CD14-positive monocyte (primary cell): ENCODE measurements at regions not wholly inside any gene's neighbourhood (a gene's known extent, or its start where the extent isn't known, plus 50 kb on each side); places are given as distances from the start of the nearest gene placed in this dataset.

ENCODE experiments used
- DNase-seq, 3 donors: peaks; one replicate each; pipeline ENCODE4 v3.0.0-alpha.2; 2011 to 2022
- H2AFZ ChIP-seq: 2 replicates; pipeline ENCODE4 v1.6.0; 2012; ENCODE audit warnings: mild to moderate bottlenecking, low read depth, low read length, inconsistent platforms; ENCODE audit not compliant: insufficient read depth, poor library complexity, severe bottlenecking
- H3K27ac ChIP-seq, 2 donors: 1 replicate in 1 of 2; 2 replicates in 1 of 2; pipeline ENCODE4 v1.5.1; 2012 to 2013; ENCODE audit warnings: low read length in 2 of 2, control low read depth in 1 of 2, inconsistent platforms in 1 of 2, low read depth in 1 of 2, mild to moderate bottlenecking in 1 of 2
- H3K27me3 ChIP-seq, 2 donors: one replicate each; pipeline versions ENCODE4 v1.6.0 to v1.6.1; 2011 to 2013; ENCODE audit warnings: low read length in 2 of 2; ENCODE audit not compliant: control insufficient read depth in 2 of 2, insufficient read depth in 2 of 2
- H3K36me3 ChIP-seq, 2 donors: replicated peaks in 1 of 2; 1 replicate in 1 of 2; 2 replicates in 1 of 2; pipeline versions ENCODE4 v1.5.1 to v1.6.1; 2012 to 2013; ENCODE audit warnings: low read length in 2 of 2, control low read depth in 1 of 2, inconsistent platforms in 1 of 2, mild to moderate bottlenecking in 1 of 2; ENCODE audit not compliant: insufficient read depth in 2 of 2, control insufficient read depth in 1 of 2
- H3K4me1 ChIP-seq, 2 donors: 1 replicate in 1 of 2; 2 replicates in 1 of 2; pipeline versions ENCODE4 v1.5.1 to v1.6.1; 2012 to 2013; ENCODE audit warnings: low read length in 2 of 2, control low read depth in 1 of 2, inconsistent platforms in 1 of 2, mild to moderate bottlenecking in 1 of 2, moderate library complexity in 1 of 2; ENCODE audit not compliant: insufficient read depth in 2 of 2, control insufficient read depth in 1 of 2
- H3K4me2 ChIP-seq: replicated peaks from 2 replicates; pipeline ENCODE3; 2012; ENCODE audit warnings: low read length, moderate library complexity, mild to moderate bottlenecking; ENCODE audit not compliant: poor library complexity, severe bottlenecking; ENCODE audit errors: extremely low read depth
- H3K4me3 ChIP-seq, 3 experiments: fragments of 200-600 bp in 1 of 3; sonication (generic) in 1 of 3; replicated peaks in 1 of 3; 1 replicate in 2 of 3; 2 replicates in 1 of 3; pipeline ENCODE4 v1.5.1; 2011 to 2013; ENCODE audit warnings: low read length in 3 of 3, mild to moderate bottlenecking in 3 of 3, control low read depth in 2 of 3, low read depth in 2 of 3, inconsistent platforms in 1 of 3, moderate library complexity in 1 of 3
- H3K79me2 ChIP-seq: 2 replicates; pipeline ENCODE4 v1.6.0; 2012; ENCODE audit warnings: mild to moderate bottlenecking, control low read depth, inconsistent platforms, low read length, moderate library complexity; ENCODE audit not compliant: insufficient read depth
- H3K9ac ChIP-seq: 2 replicates; pipeline ENCODE4 v1.6.0; 2017; ENCODE audit warnings: low read length, mild to moderate bottlenecking; ENCODE audit not compliant: insufficient read depth, poor library complexity, severe bottlenecking
- H3K9me3 ChIP-seq, 2 donors: replicated peaks in 1 of 2; 1 replicate in 1 of 2; 2 replicates in 1 of 2; pipeline versions ENCODE4 v1.5.1 to v1.6.1; 2012 to 2013; ENCODE audit warnings: low read length in 2 of 2, control low read depth in 1 of 2; ENCODE audit not compliant: control insufficient read depth in 1 of 2, insufficient read depth in 1 of 2
- H4K20me1 ChIP-seq: 2 replicates; pipeline ENCODE4 v1.6.0; 2012; ENCODE audit warnings: mild to moderate bottlenecking, low read length, control low read depth, moderate library complexity; ENCODE audit not compliant: insufficient read depth
- H3K27ac Mint-ChIP-seq, 7 donors: one replicate each; pipeline ENCODE4 v1.8.0; 2020; ENCODE audit warnings: mild to moderate bottlenecking in 7 of 7, mixed read lengths in 7 of 7, moderate library complexity in 6 of 7, inconsistent platforms in 2 of 7
- H3K27me3 Mint-ChIP-seq, 3 donors: one replicate each; pipeline ENCODE4 v1.8.0; 2021 to 2022; ENCODE audit warnings: low read depth in 3 of 3, mild to moderate bottlenecking in 3 of 3, mixed read lengths in 3 of 3, moderate library complexity in 3 of 3, inconsistent platforms in 1 of 3
- H3K36me3 Mint-ChIP-seq, 2 donors: one replicate each; pipeline ENCODE4 v1.8.0; 2020; ENCODE audit warnings: mixed read lengths in 2 of 2, inconsistent platforms in 1 of 2, mild to moderate bottlenecking in 1 of 2
- H3K4me1 Mint-ChIP-seq: one replicate; pipeline ENCODE4 v1.8.0; 2020; ENCODE audit warnings: mild to moderate bottlenecking, mixed read lengths
- H3K4me3 Mint-ChIP-seq, 2 donors: one replicate each; pipeline ENCODE4 v1.8.0; 2020; ENCODE audit warnings: mild to moderate bottlenecking in 2 of 2, mixed read lengths in 2 of 2, moderate library complexity in 1 of 2
- H3K9me3 Mint-ChIP-seq, 7 donors: one replicate each; pipeline ENCODE4 v1.8.0; 2020 to 2022; ENCODE audit warnings: mixed read lengths in 7 of 7, mild to moderate bottlenecking in 6 of 7, moderate library complexity in 6 of 7, inconsistent platforms in 2 of 7
- CTCF ChIP-seq: fragments of 200-600 bp; IDR thresholded peaks from one replicate; pipeline ENCODE4 v1.8.0; 2022; ENCODE audit warnings: antibody characterized with exemption, mild to moderate bottlenecking
- WGBS: methylation state at CpG from one replicate; pipeline ENCODE4 v1.1.5; 2013; ENCODE audit warnings: missing lambda C conversion rate; ENCODE audit not compliant: insufficient coverage; 5-methylcytosine and 5-hydroxymethylcytosine counted together
- intact Hi-C, 2 donors: fragments of 100-400 bp; cut with micrococcal nuclease; formaldehyde crosslinking; loops; one replicate each; pipeline versions ENCODE4 v1.15.0 to v1.15.1; 2023

DNA sequence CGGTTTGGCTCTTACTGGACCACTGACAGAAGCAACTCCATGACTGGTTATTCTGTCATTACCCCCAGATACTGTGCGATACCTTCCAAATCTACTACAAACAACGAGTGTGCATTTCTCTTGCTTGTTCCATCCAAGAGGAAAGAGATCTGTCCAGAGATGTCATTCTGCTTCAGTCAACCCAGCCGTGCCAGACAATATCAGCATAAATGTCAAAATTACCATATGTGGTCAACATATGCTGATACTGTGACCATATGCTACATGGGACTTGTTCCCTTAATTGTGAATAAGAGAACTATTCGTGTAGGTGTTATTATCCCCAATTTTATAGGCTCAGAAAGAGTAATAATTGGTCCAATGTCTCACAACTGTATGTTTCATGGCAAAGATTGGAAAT lies 143.2 kb upstream of the PRSS1 start:
- H3K79me2 ChIP-seq = no peaks in the 10 kb centered on the region
- no peak overlapping the region for H3K27ac ChIP-seq
- no peaks in the 10 kb centered on the region for H3K27me3 ChIP-seq
- no peaks in the 10 kb centered on the region for H3K36me3 ChIP-seq
- 100% methylated on average over 2 of the region's 5 CpGs for WGBS
- Mint-ChIP-seq H3K27me3 (peaks cover 0 to 1% (median 0%) of the 10 kb centered on the region in 3 donors), H3K4me3 (no peak overlapping the region), H3K36me3 (no peaks in the 10 kb centered on the region), H3K9me3 (no peaks in the 10 kb centered on the region), H3K27ac (no peak overlapping the region), H3K4me1 (peaks cover 8% of the 10 kb centered on the region)
- DNase-seq = no peak
- no peaks in the 10 kb centered on the region for H4K20me1 ChIP-seq
- intact Hi-C loops = no loop called here
- H3K4me1 ChIP-seq = no peaks in the 10 kb centered on the region
- H3K4me2 ChIP-seq = no peak overlapping the region
- no peak overlapping the region for H3K4me3 ChIP-seq
- no peak overlapping the region for H3K9ac ChIP-seq
- TF ChIP-seq CTCF = no peak
- no peaks in the 10 kb centered on the region for H3K9me3 ChIP-seq
- H2AFZ ChIP-seq = no peak overlapping the region

- no peak overlapping the region for H3K9ac ChIP-seq
- H3K27me3 ChIP-seq = no peaks in the 10 kb centered on the region
- TF ChIP-seq CTCF = no peak
- H4K20me1 ChIP-seq = no peaks in the 10 kb centered on the region
- no peaks in the 10 kb centered on the region for H3K4me1 ChIP-seq
- peaks cover 0 to 1% (median 0%) of the 10 kb centered on the region in 3 donors for H3K27me3 Mint-ChIP-seq
- H3K79me2 ChIP-seq = no peaks in the 10 kb centered on the region
- WGBS = 100% methylated on average over 1 of the region's 3 CpGs
- H3K9me3 Mint-ChIP-seq = no peaks in the 10 kb centered on the region
- H3K9me3 ChIP-seq = no peaks in the 10 kb centered on the region
- H2AFZ ChIP-seq = no peak overlapping the region
- DNase-seq = no peak
- no peak overlapping the region for H3K27ac ChIP-seq
- H3K36me3 ChIP-seq = no peaks in the 10 kb centered on the region
- no peaks in the 10 kb centered on the region for H3K36me3 Mint-ChIP-seq
- H3K4me1 Mint-ChIP-seq = peaks cover 8% of the 10 kb centered on the region
- H3K4me3 ChIP-seq = no peak overlapping the region
- no peak overlapping the region for H3K4me2 ChIP-seq
- intact Hi-C loops = no loop called here
- H3K27ac Mint-ChIP-seq = no peak overlapping the region
- no peak overlapping the region for H3K4me3 Mint-ChIP-seq
Observed at GRCh38 chr7:142604671-142605070, 144.6 kb upstream of the PRSS1 start.
